IMR-90 (cell line): ENCODE measurements at regions not wholly inside any gene's neighbourhood (a gene's known extent, or its start where the extent isn't known, plus 50 kb on each side); places are given as distances from the start of the nearest gene placed in this dataset.

Experiments used
- ATAC-seq: fragments of 200-7000 bp; cut with Tn5 transposase; 2 replicates; pipeline ENCODE4 v1.9.1; 2020; ENCODE audit warnings: low read depth, mild to moderate bottlenecking, moderate library complexity
- BruUV-seq: library from RNA; stranded (reverse); fragments of 400-500 nt; replicated peaks from 2 replicates; lab custom pipeline; 2021; lab: Mats Ljungman, UMichigan
- CTCF ChIA-PET: fragments of 300-600 bp; formaldehyde crosslinking; extraction: SDS; loops from one replicate; lab custom pipeline; 2021; ENCODE audit warnings: antibody characterized with exemption; lab: Yijun Ruan, JAX
- POLR2A ChIA-PET: fragments of 300-600 bp; sonication (Branson Sonifier 250); formaldehyde crosslinking; loops from one replicate; lab custom pipeline; 2022; ENCODE audit warnings: antibody characterized with exemption; ENCODE audit not compliant: unreplicated experiment; lab: Charles Lee
- DNase-seq: peaks from one replicate; pipeline ENCODE4 v3.0.0; 2013
- H2AFZ ChIP-seq: replicated peaks from 2 replicates; pipeline ENCODE3; 2013; ENCODE audit warnings: low read length, mild to moderate bottlenecking; ENCODE audit not compliant: poor library complexity
- H2AK5ac ChIP-seq: 2 replicates; pipeline ENCODE4 v1.6.1; 2013; ENCODE audit warnings: low read depth, low read length, inconsistent platforms
- H2AK9ac ChIP-seq: replicated peaks from 2 replicates; pipeline ENCODE3; 2013; ENCODE audit warnings: mild to moderate bottlenecking, low read depth, low read length, moderate library complexity; ENCODE audit not compliant: poor library complexity
- H2BK120ac ChIP-seq: 2 replicates; pipeline ENCODE4 v1.6.1; 2013; ENCODE audit warnings: low read depth, low read length, inconsistent platforms
- H2BK15ac ChIP-seq: 3 replicates; pipeline ENCODE4 v1.6.1; 2013; ENCODE audit warnings: low read depth, low read length, inconsistent platforms
- H2BK20ac ChIP-seq: 2 replicates; pipeline ENCODE4 v1.6.1; 2013; ENCODE audit warnings: low read depth, mild to moderate bottlenecking, inconsistent platforms, low read length, moderate library complexity
- H2BK5ac ChIP-seq: 2 replicates; pipeline ENCODE4 v1.6.1; 2013; ENCODE audit warnings: mild to moderate bottlenecking, low read depth, low read length, inconsistent platforms; ENCODE audit not compliant: poor library complexity, severe bottlenecking
- H3K14ac ChIP-seq: replicated peaks from 2 replicates; pipeline ENCODE4 v1.6.1; 2013; ENCODE audit warnings: low read depth, low read length, inconsistent platforms
- H3K18ac ChIP-seq: 2 replicates; pipeline ENCODE4 v1.6.1; 2013; ENCODE audit warnings: low read depth, low read length, control low read depth
- H3K23ac ChIP-seq: 2 replicates; pipeline ENCODE4 v1.6.1; 2013; ENCODE audit warnings: low read depth, low read length, inconsistent platforms
- H3K27ac ChIP-seq: 2 replicates; pipeline ENCODE4 v1.5.1; 2013; ENCODE audit warnings: mild to moderate bottlenecking, control low read depth, low read length; ENCODE audit not compliant: insufficient read depth
- H3K27me3 ChIP-seq: 2 replicates; pipeline ENCODE4 v1.6.1; 2013; ENCODE audit warnings: low read length; ENCODE audit not compliant: control insufficient read depth, insufficient read depth
- H3K36me3 ChIP-seq: 2 replicates; pipeline ENCODE4 v1.6.1; 2013; ENCODE audit warnings: low read length, mixed read lengths; ENCODE audit not compliant: control insufficient read depth, insufficient read depth
- H3K4ac ChIP-seq: 2 replicates; pipeline ENCODE4 v1.6.1; 2013; ENCODE audit warnings: low read depth, low read length, inconsistent platforms
- H3K4me1 ChIP-seq: 2 replicates; pipeline ENCODE4 v1.6.1; 2013; ENCODE audit warnings: low read length, mixed read lengths; ENCODE audit not compliant: control insufficient read depth, insufficient read depth
- H3K4me2 ChIP-seq: 2 replicates; pipeline ENCODE4 v1.6.1; 2013; ENCODE audit warnings: low read depth, mild to moderate bottlenecking, control low read depth, low read length, moderate library complexity
- H3K4me3 ChIP-seq: 2 replicates; pipeline ENCODE4 v1.5.1; 2013; ENCODE audit warnings: low read depth, mild to moderate bottlenecking, control low read depth, low read length, moderate library complexity; ENCODE audit not compliant: insufficient read depth
- H3K56ac ChIP-seq: 2 replicates; pipeline ENCODE4 v1.6.1; 2013; ENCODE audit warnings: low read length, inconsistent platforms; ENCODE audit not compliant: insufficient read depth; ENCODE audit errors: extremely low read depth
- H3K79me1 ChIP-seq, 2 experiments: 2 replicates each; pipeline ENCODE4 v1.6.1; 2013; ENCODE audit warnings: low read length in 2 of 2, inconsistent platforms in 1 of 2, low read depth in 1 of 2
- H3K9ac ChIP-seq: 2 replicates; pipeline ENCODE4 v1.6.1; 2013; ENCODE audit warnings: low read depth, low read length, control low read depth
- H3K9me1 ChIP-seq: 2 replicates; pipeline ENCODE4 v1.6.1; 2013; ENCODE audit warnings: low read length, inconsistent platforms; ENCODE audit not compliant: insufficient read depth
- H3K9me3 ChIP-seq: 2 replicates; pipeline ENCODE4 v1.6.1; 2013; ENCODE audit warnings: low read length; ENCODE audit not compliant: control insufficient read depth, insufficient read depth
- H4K20me1 ChIP-seq: 2 replicates; pipeline ENCODE4 v1.6.1; 2013; ENCODE audit warnings: low read length, inconsistent platforms; ENCODE audit not compliant: insufficient read depth
- H4K5ac ChIP-seq: 2 replicates; pipeline ENCODE4 v1.6.1; 2013; ENCODE audit warnings: mild to moderate bottlenecking, low read depth, low read length, control low read depth
- H4K8ac ChIP-seq, 2 experiments: 2 replicates each; pipeline ENCODE4 v1.6.1; 2013; ENCODE audit warnings: low read depth in 2 of 2, low read length in 2 of 2, control low read depth in 1 of 2, inconsistent platforms in 1 of 2
- H4K91ac ChIP-seq: 2 replicates; pipeline ENCODE4 v1.6.1; 2013; ENCODE audit warnings: low read depth, low read length, inconsistent platforms; ENCODE audit not compliant: insufficient read depth
- BHLHE40 ChIP-seq: fragments of 150-350 bp; IDR thresholded peaks from 2 replicates; pipeline ENCODE4 v1.6.1; 2016; ENCODE audit warnings: mild to moderate bottlenecking, low read depth, low read length
- WGBS, 2 experiments: methylation state at CpG; one replicate each; pipeline versions ENCODE4 v1.1.5 to v1.1.7; 2013; ENCODE audit warnings: missing lambda C conversion rate in 2 of 2; ENCODE audit not compliant: insufficient read length in 1 of 2; ENCODE audit errors: extremely low coverage in 2 of 2; 5-methylcytosine and 5-hydroxymethylcytosine counted together
- dilution Hi-C: fragments of 300-500 bp; cut with HindIII; formaldehyde crosslinking; loops from one replicate; pipeline ENCODE4 v1.14.3; 2018; ENCODE audit warnings: low sequenced_read_pairs; ENCODE audit not compliant: unreplicated experiment
- in situ Hi-C: fragments of 300-500 bp; cut with MboI; formaldehyde crosslinking; loops from 3 replicates; pipeline ENCODE4 v1.14.3; 2019; ENCODE audit warnings: low sequenced_read_pairs, inconsistent platforms, mixed read lengths
- intact Hi-C: fragments of 100-400 bp; cut with micrococcal nuclease; formaldehyde crosslinking; loops from 2 replicates; pipeline ENCODE4 v1.10.0; 2022
- TF ChIP-seq, protein P1 (sequence below): fragments of 150-350 bp; IDR thresholded peaks from 2 replicates; pipeline ENCODE4 v1.6.1; 2016; ENCODE audit warnings: low read depth, mild to moderate bottlenecking, low read length, moderate library complexity, borderline replicate concordance

DNA sequence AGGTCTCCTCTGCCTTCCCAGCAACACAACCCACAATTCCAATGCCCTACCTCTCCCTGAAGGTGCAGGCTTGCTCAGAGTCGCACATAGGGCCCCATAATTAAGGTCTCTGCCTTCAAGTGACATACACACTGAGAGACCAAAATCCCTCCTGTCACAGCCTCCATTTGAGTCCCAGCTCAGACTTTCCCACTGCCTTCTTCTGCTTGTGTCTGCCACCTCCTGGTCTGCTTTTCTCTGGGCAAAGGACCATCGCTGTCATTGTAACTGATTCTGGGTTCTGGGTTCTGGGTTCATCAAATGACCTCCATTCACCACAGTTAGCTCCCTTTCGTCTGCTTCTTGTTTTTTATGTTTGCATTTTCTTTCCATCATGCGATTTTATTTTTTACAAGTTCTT lies 119.2 kb upstream of the ATP1B1 start:
- no peaks in the 10 kb centered on the region for H3K27me3 ChIP-seq
- ChIA-PET CTCF (no interaction called here), POLR2A (no interaction called here)
- no peak overlapping the region for H3K56ac ChIP-seq
- no peaks in the 10 kb centered on the region for H3K4me1 ChIP-seq
- no peak overlapping the region for H3K18ac ChIP-seq
- ATAC-seq (no peak), DNase-seq (no peak)
- no peak overlapping the region for H3K4me3 ChIP-seq
- no peak for TF ChIP-seq BHLHE40
- TF ChIP-seq, protein P1, sequence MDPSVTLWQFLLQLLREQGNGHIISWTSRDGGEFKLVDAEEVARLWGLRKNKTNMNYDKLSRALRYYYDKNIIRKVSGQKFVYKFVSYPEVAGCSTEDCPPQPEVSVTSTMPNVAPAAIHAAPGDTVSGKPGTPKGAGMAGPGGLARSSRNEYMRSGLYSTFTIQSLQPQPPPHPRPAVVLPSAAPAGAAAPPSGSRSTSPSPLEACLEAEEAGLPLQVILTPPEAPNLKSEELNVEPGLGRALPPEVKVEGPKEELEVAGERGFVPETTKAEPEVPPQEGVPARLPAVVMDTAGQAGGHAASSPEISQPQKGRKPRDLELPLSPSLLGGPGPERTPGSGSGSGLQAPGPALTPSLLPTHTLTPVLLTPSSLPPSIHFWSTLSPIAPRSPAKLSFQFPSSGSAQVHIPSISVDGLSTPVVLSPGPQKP, result no peak
- H4K8ac ChIP-seq, result no peak overlapping the region
- H3K23ac ChIP-seq, result no peak overlapping the region
- H2BK120ac ChIP-seq, result no peak overlapping the region
- no peak overlapping the region for H3K14ac ChIP-seq
- dilution Hi-C loops (no loop called here), in situ Hi-C loops (no loop called here), intact Hi-C loops (no loop called here)
- no peaks in the 10 kb centered on the region for H4K20me1 ChIP-seq
- H3K36me3 ChIP-seq, result no peaks in the 10 kb centered on the region
- no peaks in the 10 kb centered on the region for H3K9me1 ChIP-seq
- no peaks in the 10 kb centered on the region for H3K9me3 ChIP-seq
- no peak overlapping the region for H4K91ac ChIP-seq
- no peak overlapping the region for H2AK9ac ChIP-seq
- H2BK20ac ChIP-seq, result no peak overlapping the region
- no peak overlapping the region for H3K4ac ChIP-seq
- no TSS peak for BruUV-seq
- H3K27ac ChIP-seq, result no peak overlapping the region
- no peak overlapping the region for H2AFZ ChIP-seq
- no peak overlapping the region for H3K4me2 ChIP-seq
- WGBS, 2 experiments, result 29% methylated on average over 1 of the region's 4 CpGs; no CpG with 5 or more reads in 1 of the 2 experiments
- no peak overlapping the region for H4K5ac ChIP-seq
- no peak overlapping the region for H3K9ac ChIP-seq
- no peak overlapping the region for H2BK15ac ChIP-seq
- no peak overlapping the region for H2BK5ac ChIP-seq
- H3K79me1 ChIP-seq, result no peaks in the 10 kb centered on the region
- H2AK5ac ChIP-seq, result no peak overlapping the region
